GM18868 (cell line): ENCODE measurements at regions not wholly inside any gene's neighbourhood (a gene's known extent, or its start where the extent isn't known, plus 50 kb on each side); places are given as distances from the start of the nearest gene placed in this dataset.
A peak's percentile ranks its signal among the peaks of the same experiment; 100 is the strongest.
"Not testable (repeated sequence)": the region's sequence is repeated elsewhere in the genome, so short reads cannot be mapped to it uniquely, and the experiment has no call there.

ENCODE experiments used
- ATAC-seq: cut with Tn5 transposase; IDR thresholded peaks from one replicate; pipeline ENCODE4 v1.9.1; 2021; ENCODE audit warnings: mild to moderate bottlenecking, moderate library complexity; ENCODE audit not compliant: unreplicated experiment

DNA sequence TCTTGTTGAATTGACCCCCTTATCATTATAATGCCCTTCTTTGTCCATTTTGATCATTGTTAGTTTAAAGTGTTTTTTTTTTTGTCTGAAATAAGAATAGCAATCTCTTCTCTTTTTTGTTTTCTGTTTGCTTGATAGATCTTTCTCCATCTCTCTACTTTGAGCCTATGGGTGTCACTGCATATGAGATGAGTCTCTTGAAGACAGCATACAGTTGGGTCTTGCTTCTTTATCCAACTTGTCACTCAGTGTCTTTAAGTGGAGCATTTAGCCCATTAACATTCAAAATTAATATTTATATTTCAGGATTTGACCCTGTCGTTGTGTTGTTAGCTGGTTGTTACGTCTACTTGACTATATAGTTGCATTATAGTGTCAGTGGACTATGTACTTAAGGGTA lies 135.4 kb downstream of the HMHB1 start:
- ATAC-seq, result no peak

DNA sequence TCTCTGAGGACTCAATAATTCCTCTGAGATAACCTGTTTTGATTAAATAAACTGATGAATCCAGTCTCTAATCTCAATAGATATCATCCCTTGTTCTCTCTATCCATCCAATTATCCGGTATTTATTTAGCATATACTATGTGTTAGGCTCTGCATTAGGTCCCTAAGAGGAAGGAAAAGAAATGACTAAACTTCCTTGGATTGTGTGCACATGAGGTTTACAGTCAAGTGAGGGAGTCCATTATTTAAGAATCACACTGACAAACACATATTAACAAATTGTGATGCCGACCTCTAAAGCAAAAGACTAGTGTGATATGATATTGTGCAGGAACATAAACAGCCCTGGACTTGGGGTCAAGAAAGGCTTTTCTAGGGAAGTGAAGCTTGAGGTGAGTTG lies 140.8 kb downstream of the HMHB1 start:
- ATAC-seq, result no peak

DNA sequence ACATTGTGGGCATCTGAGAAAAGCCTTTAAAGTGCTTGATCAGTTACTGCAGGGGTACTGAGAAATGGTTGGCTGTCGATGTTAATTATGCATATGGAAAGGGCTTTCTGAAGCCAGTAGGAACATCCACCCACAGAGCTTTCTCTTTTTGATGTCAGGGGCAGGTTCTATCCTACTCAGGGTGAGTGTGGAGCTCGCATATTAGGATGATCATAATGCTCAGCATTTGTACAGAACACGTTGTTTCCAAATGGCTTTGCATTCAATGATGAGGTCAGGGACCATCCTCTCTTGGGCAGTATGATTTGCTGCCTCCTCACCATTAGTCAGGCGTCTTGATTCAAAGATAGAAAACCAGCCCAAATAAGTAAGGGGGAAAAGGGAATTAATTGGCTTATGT lies 141.9 kb downstream of the HMHB1 start:
- no peak for ATAC-seq

DNA sequence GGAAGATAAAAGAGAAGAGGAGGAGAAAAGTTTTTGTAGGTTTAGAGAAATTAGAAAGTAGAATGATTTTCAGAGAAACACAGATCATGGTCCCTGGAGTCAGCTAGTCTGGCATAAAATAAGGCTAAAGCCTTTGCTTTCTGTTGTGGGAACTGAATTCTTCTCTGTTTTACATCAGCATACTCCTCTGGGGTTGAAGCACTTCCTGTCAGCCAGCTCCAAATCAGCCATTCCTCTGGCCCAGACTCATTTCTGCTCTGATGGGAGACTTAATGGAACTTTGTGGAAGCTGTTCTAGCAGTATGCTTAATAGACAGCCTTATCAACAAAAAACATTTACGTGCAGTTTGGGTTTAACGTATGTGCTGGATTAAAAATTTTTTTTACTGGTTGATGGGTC lies 143.2 kb downstream of the HMHB1 start:
- no peak for ATAC-seq

DNA sequence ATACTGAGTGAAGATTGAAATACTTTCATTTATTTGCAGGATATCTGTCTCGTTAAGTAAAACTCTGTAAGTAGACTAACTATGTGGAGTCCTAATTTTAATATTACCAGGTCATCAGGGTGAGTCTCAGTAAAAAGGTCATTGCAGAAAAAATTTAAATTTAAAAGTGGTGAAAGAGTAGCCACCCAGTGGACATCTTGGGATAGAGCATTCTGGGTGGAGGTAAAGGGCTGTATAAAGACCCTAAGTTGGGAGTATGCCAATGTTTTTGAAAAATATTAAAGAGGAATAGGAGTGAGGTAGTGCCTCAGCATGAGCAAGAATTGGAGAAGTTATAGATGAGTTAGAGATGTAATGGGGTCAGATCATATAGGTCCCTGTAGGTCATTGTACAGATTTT lies 145.5 kb downstream of the HMHB1 start:
- no peak for ATAC-seq

DNA sequence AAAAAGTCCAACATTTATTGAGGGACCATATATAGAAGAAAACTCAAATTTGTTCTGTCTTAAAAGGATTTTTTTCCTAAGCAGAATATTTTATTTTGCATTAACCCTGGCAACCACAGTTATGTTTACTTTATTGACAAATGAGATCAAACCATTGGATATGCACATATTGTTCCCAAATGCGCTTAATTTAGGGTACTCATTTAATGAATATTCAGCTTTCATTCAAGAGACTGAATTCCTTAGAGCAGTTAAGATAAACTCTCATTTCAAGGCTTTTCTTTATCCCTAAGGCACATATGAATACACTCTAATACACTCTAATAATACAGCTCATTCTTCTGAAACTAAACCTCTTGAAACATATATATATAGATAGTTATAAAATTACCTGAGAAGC lies 150.2 kb downstream of the HMHB1 start:
- ATAC-seq, result no peak

DNA sequence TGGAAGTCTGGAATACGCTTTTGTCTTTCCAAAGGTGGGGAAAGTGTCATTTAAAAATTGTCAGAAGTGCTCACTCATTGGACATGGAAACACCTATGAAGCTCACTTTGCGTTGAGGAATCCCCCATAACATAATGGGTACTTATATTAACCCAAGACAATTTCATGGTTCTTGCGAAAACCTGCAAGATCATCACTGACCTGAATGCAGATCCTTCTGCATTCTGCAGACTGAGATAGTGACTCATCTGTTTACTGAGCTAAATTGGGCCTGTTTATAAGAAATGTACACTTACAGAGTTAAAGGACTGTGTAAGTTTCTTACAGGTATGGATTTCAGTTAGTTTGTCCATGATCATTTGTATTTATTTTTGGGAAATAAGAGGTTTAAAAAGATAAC lies 153.0 kb downstream of the HMHB1 start:
- peak; percentile 65 for ATAC-seq

DNA sequence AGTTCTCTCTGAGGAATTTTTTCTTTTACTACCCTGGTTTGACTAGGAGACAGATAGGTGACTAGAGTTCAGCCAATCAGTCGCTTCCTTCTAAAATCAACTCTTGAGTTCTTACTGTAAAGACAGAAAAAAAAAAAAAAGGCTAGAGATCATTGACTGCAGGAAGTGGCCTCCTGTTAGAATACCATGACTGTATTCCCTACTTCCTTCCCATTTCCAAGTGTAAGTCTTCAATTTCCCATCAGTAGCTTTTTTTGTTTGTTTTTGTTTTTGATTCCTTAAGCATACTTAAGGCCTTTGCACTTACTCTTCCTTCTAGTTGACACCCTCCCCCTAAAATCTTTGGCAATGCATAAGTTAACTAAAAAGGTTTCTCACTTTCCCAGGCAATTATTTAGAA lies 154.3 kb downstream of the HMHB1 start:
- no peak for ATAC-seq

DNA sequence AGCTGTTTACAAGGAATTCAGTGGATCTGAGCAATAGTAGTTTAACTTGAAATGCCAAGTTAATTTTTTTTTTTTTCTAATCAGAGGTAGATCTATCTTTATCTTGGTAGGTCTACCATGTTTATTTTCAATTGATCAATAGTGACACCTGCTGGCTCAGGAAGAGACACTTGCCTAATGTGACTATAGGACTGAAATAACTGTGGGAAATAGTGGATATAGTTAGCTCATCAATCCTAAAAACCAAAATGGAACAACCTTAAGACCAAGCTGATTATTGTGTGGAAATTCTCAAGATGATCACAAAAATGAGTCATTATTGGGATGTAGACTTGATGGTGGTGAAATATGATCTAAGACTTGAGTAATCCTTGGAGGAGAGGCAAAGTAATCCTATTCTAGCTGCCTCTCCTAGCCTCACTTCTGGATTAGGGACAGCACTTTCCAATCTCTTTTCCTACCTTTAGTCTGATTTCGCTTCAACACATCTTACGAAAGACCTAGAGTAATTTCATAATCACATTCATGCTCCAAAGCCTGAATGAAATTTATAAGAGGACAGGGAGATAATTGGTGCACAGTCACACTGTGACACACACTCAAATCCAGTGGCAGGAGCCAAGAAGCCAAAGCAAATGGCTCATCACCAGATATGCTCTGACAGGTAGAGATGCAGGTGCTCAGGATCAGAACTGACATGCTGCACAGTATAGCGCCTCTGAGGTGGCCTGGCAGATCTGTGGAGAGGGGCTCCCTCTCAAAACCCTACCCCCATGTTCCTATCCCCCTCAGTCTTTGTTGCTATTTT lies 156.3 kb downstream of the HMHB1 start:
- peak; percentile 54 for ATAC-seq

DNA sequence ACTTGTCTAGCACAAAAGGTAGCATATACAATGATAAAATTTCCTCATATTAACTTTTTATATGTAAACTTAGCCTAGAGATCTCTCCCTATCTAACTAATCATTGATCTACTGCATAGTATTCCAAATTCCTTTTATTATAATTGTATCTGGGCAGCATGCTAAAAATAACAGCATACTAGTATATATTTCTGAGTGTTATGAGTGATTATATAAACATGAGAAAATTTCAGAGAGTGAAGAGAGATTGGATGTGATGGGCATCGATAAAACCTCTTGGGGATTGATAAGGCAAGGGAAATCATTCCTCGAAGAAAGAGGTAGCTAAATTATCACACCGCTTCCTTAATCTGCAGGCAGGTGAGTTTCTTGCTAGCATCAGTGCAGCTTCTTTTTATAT lies 158.2 kb downstream of the HMHB1 start:
- ATAC-seq, result no peak

DNA sequence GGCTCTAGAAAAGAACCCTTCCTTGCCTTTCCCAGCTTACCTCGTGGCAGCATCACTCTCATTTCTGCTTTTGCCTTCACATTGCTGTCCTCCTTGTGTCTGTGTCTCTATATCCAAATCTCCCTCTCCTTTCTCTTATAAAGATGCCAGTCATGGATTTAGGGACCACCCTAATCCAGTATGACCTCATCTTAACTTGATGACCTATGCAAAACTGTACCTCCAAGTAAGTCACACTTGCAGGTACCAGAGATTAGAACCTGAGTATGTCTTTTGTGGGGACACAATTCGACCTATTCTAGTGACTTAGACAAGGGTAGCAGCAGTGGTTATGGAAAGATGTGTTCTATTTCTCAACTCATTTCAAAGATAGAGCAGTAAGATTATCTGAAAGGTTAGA lies 160.1 kb downstream of the HMHB1 start:
- peak; percentile 17 for ATAC-seq

DNA sequence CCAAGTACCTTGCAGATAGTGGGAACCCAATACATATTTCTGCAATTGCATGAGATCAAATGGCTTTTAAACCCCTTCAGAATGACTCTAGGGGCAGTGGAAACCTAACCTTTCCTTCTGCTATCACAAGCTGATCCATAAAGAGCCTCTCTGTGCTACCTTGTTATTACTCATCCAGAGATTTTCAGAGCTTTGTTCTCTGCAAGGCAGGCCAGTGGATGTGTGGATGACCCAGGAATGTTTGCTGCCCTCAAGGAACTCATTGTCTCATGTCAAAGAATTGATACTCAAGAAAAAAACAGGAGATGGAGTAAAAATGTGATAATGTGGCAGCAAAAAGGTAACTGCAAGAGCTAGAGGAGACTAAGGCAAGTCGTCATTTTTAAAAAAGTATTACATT lies 164.1 kb downstream of the HMHB1 start:
- ATAC-seq, result no peak

DNA sequence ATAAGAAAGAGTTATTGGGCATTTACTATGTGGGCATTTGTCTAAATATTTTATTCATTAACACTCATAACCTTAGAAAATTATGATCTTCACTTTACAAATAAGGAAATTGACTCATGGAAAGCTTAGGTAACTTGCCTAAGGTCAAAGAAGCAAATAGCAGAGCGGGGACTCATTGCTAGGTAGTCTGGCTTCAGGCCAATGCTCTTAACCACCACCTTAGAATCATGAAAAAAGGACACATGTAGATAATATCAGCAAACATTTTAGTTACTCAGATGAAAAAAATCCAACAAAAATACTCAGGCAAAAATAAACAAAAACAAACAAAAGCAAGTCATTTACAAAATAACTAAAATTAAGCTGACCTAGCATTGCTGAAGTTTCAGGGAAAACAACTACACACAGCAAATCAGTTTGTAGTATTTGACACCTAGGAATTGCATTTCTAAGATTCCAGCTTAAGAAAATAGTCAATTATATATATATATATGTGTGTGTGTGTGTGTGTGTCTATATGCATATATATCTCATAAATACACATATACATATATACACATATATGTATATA lies 166.0 kb downstream of the HMHB1 start:
- ATAC-seq, result no peak

DNA sequence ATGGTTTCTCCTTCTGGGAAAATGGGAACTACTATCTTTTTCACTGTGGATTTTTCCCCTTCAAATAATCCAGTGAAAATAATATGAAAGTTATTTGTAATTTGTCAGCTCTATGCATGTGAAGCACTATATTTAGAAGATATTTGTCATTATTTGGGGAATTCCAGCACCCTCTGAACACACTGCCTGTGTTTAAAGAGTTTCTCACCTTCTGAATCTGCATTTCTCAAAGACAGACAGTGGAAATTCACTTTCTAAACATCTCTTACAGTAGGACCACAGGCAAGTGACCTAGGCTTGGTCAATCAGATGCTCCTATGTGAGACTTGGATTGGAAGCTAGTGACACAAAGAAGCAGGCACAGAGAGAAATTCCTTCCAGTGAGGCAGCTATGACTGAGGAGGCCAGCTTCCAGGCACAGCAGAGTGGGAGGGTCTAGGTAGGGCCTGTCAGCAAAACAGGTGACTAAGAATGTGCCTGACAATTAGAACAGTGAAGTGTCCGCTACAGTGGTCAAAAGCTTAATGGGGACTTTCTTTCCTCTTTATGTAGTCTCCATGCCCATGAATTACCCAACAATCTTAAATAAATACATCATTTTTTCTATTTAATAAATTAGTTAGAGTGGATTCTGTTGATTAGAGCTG lies 167.2 kb downstream of the HMHB1 start:
- peak; percentile 92 for ATAC-seq

DNA sequence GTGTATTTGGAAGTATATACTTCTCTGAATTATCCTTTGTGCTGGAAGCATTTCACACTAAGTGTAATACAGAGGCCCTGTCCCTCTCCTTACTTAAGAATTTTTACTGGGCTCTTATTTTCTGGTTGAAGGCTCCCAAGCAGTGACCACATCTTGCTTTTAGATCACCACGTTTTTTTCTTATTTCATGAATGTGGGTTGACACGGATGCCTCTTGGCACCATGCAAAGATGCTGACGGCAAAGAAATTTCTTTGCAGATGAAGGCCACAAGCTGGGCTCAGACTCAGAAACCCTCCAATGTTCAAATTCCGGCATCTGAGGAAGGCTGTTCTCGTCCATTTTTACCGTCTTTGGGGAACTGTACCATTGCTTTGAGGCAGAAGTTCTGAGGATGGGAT lies 168.5 kb downstream of the HMHB1 start:
- ATAC-seq, result no peak

DNA sequence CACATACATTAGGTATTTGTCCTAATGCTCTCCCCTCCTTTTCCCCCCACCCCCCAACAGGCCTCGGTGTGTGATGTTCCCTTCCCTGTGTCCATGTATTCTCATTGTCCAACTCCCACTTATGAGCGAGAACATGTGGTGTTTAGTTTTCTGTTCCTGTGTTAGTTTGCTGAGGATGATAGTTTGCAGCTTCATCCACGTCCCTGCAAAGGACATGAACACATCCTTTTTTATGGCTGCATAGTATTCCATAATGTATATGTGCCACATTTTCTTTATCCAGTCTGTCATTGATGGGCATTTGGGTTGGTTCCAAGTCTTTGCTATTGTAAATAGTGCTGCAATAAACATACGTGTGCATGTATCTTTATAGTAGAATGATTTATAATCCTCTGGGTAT lies 171.0 kb downstream of the HMHB1 start:
- ATAC-seq, result not testable (repeated sequence)

DNA sequence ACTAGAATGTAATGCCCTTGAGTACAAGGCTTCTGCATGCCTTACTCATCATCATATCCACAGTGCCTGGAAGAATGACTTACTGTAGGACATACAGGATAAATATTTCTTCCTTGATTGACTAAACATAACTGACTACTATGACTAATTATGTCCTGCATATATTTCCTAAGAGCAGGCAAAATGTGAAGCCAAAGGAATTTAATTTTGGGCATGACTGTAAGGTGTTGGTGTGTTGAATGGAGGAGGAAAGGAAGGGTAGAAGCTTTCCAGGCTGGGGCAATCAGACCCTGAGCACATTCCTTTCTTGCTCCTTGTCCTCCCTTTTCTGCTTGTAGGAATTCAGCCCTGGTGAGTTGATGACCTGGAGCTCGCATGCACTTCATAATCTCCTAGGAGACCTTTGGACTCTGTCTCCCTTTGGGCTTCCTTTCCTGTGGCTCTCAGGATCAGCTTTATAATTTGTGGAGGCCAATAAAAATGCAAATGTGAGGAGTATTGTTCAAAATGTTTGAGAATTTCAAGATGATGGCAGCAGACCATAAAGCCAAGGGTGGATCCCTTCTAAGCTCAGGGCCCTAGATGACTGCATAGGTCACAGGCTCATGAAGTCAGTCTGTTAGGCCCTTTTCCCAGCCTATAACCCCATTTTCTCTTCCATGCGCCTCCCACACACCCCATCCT lies 174.0 kb downstream of the HMHB1 start:
- ATAC-seq, result no peak

DNA sequence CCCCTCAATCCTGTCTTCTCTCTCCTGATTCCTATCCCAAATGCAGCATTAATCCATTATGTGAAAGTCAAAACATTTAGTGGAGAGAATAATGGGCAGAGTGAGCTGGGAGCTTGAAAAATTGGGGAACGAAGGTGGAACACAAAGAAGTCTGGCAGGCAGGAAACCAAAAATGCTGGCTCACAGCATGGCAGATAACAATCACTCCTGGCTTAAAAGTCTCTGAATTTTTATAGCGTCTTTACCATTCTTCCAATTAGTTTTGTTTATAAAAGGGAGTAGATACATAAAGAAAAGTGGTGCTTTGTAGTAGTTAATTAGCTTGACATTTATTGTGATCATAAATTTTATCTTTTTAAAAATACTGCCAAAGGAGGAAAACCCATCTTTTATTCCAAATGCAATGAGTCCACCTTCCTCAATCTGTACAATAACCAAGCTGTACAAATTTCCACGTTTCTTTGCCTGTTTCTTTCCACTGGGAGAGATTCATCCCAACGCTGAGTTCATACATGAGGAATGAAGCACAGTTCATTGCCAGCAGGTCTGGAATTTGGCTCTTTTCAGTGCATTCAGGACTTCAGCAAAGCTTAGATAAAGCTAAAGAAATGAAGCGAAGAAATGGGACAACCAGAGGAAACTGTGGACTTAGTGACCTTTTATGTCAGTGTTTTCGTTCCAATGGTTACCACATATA lies 174.7 kb downstream of the HMHB1 start:
- ATAC-seq, result no peak

DNA sequence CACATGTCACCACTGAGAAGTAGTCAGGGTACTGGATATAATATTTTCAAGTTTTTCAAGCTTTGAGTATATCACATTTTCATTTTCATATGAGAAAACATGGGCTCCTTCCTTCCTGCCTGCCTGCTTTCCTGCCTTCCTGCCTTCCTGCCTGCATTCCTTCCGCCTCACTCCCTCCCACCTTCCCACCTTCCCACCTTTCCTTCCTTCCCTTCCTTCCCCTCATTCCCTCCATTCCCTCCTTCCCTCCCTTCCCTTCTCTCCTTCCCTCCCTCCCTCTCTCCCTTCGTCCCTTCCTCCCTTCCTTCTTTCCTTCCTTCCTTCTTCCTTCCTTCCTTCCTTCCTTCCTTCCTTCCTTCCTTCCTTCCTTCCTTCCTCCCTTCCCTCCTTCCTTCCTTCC lies 175.3 kb downstream of the HMHB1 start:
- ATAC-seq, result no peak

DNA sequence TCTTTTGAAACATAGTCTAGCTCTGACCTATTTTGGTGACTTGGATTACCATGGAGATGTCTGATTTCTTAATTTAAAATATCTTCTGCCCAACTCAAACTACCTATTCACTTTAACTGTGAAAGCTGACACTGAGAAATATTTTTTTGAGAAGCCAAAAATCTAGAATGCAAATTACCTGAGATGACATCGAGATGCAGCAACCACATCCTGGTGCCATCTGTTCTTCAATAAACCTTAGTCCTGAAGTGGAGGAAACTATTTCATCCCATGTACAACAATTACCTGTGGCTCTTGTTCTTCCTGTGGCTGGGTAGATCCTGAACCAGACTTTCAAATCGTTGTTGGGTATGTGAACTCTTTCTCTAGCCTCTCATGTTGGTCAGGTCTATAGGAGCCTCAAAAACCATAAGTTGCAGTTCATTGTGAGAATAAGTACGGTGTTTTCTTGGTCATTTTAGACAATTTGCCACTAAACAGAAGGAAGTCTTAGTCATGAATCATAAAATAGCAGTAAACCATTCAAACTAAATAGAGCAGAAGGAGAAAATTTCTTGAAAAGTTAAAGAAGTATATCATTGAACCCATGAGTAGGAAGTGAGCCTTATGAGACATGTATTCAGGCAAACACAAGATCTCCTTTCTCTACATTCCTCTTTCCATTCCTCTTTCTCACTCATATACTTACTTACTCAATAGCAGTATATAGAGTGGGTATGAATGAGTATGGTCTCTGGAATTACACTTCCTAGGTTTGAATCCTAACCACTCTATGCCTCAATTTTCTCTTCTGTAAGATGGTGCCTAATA lies 176.0 kb downstream of the HMHB1 start:
- ATAC-seq, result peak; percentile 49
